ENCODE measurements at regions not wholly inside any gene's neighbourhood (a gene's known extent, or its start where the extent isn't known, plus 50 kb on each side); places are given as distances from the start of the nearest gene placed in this dataset.

DNA sequence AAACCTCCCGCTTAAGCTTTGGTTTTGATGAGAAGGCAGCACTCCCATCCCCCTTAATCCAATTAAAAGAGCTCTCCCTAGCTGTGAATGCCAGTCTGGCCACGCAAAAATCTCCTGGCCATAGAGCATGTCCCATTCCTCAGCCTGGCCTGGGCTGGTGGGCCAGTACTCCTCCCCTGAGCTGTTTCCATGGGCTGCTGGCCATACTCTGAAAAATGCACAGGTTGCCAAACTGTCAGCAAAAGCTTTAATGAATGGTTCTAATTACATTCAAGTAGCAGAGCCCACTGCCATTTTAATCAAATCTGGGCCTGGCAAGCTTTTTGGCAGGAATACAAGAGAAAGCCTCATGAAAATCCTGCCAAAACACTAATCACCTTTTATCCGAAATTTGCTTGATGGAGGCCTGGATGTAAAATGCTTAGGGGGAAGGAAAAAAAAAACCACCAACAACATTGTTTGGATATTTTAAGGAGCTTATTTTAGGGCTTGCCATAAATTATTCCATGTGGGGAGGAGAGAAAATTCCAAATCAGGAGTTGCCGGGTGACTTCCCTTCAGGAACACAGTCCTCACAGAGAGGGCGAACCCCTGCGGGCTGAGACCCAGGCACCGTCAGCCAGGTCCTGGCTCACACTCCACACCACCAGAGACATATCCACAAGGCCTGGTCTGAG lies 243.3 kb downstream of the SEC61B start:
- H3K4me3 ChIP-seq: no peak overlapping the region
- WGBS, 3 donors: 18 to 26% (median 20%) methylated on average over 7 of the region's 7 CpGs
- intact Hi-C loops (cut with DNase I): loop anchor here in 1 of 4 donors (5.0 kb wide), 1 partner anchor 88 kb away; no protein-coding TSS in a partner anchor
- no peaks in the 10 kb centered on the region for H3K27me3 ChIP-seq
- H3K36me3 ChIP-seq: no peaks in the 10 kb centered on the region
- no peak for TF ChIP-seq POLR2A (IDR thresholded peaks at IDR 0.05)
- TF ChIP-seq EP300 (IDR thresholded peaks at IDR 0.05): no peak
- TF ChIP-seq CTCF (IDR thresholded peaks at IDR 0.05): no peak
- no peak overlapping the region for H3K27ac ChIP-seq
- H3K9me3 ChIP-seq: no peaks in the 10 kb centered on the region
- no peaks in the 10 kb centered on the region for H3K4me1 ChIP-seq (ENCODE audit: insufficient read depth)
- no peak for DNase-seq

DNA sequence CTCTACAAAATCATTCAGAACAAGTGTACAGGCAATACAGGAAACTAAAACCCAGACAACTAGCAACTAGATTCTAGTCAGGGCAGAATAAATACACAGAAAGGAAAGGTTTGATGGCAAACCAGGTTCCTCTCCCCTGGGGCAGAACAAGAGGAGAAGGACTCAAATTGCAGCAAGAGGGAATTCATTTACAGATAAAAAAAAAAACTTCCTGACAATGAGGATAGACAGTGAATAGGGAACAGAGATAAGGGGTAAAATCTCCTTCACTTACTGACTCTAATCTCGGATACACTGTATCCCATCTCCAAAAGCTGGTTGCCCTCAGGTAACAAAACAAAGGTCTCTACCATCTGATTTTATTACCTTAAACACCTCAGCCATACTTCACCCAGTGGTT lies 244.0 kb downstream of the SEC61B start:
- no peak overlapping the region for H3K4me3 ChIP-seq
- no peaks in the 10 kb centered on the region for H3K9me3 ChIP-seq
- 69 to 79% (median 73%) methylated on average over 1 of the region's 1 CpG for WGBS, 3 donors
- H3K4me1 ChIP-seq (ENCODE audit: insufficient read depth): no peaks in the 10 kb centered on the region
- TF ChIP-seq POLR2A (IDR thresholded peaks at IDR 0.05) (no peak), EP300 (IDR thresholded peaks at IDR 0.05) (no peak), CTCF (IDR thresholded peaks at IDR 0.05) (no peak)
- no peaks in the 10 kb centered on the region for H3K36me3 ChIP-seq
- no peak for DNase-seq
- no peak overlapping the region for H3K27ac ChIP-seq
- intact Hi-C loops (cut with DNase I): loop anchor here in 1 of 4 donors (5.0 kb wide), 1 partner anchor 89 kb away; no protein-coding TSS in a partner anchor
- no peaks in the 10 kb centered on the region for H3K27me3 ChIP-seq

DNA sequence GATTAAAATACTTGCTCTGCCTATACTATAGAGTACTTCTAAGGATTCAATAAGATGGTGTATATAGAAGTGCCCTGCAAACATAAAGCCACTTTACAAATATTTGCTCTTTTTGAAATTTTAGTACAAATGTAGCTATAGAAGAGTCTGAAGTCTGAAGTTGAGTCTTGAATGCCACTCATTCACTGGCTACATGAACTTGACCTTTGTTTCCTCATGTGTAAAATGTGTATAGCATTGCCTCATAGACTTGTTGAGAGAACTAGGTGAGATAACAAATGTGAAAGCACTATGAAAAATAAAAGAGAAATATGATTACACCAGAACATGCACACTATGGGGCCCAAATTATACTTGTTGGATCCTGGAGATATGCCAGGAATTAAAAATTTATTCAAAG lies 244.7 kb downstream of the SEC61B start:
- H3K9me3 ChIP-seq: no peaks in the 10 kb centered on the region
- no peaks in the 10 kb centered on the region for H3K27me3 ChIP-seq
- H3K4me1 ChIP-seq (ENCODE audit: insufficient read depth): no peaks in the 10 kb centered on the region
- DNase-seq: no peak
- TF ChIP-seq EP300 (IDR thresholded peaks at IDR 0.05) (no peak), CTCF (IDR thresholded peaks at IDR 0.05) (no peak), POLR2A (IDR thresholded peaks at IDR 0.05) (no peak)
- intact Hi-C loops (cut with DNase I): loop anchor here in 1 of 4 donors (5.0 kb wide), 1 partner anchor 89 kb away; no protein-coding TSS in a partner anchor
- H3K4me3 ChIP-seq: no peak overlapping the region
- no peak overlapping the region for H3K27ac ChIP-seq
- H3K36me3 ChIP-seq: no peaks in the 10 kb centered on the region

DNA sequence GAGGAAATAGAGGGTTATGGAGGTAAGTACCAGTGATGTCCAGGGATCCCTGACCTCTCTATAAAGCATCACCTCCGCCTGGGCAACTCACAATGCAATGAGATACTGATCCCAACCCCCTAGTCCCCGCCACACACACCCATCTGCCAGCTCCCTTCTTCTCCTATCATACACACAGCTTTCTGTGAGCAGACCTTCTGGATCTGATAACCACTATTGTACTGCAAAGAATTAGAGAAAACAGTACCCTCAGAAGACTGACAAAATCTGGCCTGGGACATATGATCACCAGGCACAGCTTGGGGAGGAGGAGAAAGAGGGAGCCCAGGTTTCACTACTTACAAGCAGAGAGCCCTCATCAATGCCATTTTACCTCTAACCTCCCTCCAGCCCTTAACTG lies 249.0 kb downstream of the SEC61B start:
- no peak overlapping the region for H3K27ac ChIP-seq
- no peaks in the 10 kb centered on the region for H3K27me3 ChIP-seq
- WGBS, 3 donors: 88 to 93% (median 89%) methylated on average over 2 of the region's 2 CpGs
- no peak for TF ChIP-seq EP300 (IDR thresholded peaks at IDR 0.05)
- no peak for TF ChIP-seq POLR2A (IDR thresholded peaks at IDR 0.05)
- TF ChIP-seq CTCF (IDR thresholded peaks at IDR 0.05): no peak
- DNase-seq: no peak
- H3K9me3 ChIP-seq: no peaks in the 10 kb centered on the region
- H3K4me3 ChIP-seq: no peak overlapping the region
- intact Hi-C loops (cut with DNase I): no loop called here
- no peaks in the 10 kb centered on the region for H3K36me3 ChIP-seq
- no peaks in the 10 kb centered on the region for H3K4me1 ChIP-seq (ENCODE audit: insufficient read depth)
